GM23338 (cell line): ENCODE measurements at regions not wholly inside any gene's neighbourhood (a gene's known extent, or its start where the extent isn't known, plus 50 kb on each side); places are given as distances from the start of the nearest gene placed in this dataset.

Experiments
- ATAC-seq: fragments of 200-7000 bp; cut with Tn5 transposase; 3 replicates; pipeline ENCODE4 v1.9.1; 2020
- DNase-seq: peaks from one replicate; pipeline ENCODE4 v3.0.0-alpha.2; 2015; ENCODE audit warnings: low spot score
- H2AFZ ChIP-seq: fragments of 200-600 bp; sonication (generic); 2 replicates; pipeline ENCODE4 v1.8.0; 2016; ENCODE audit warnings: antibody characterized with exemption, mild to moderate bottlenecking, moderate library complexity
- H3F3A ChIP-seq: fragments of 200-600 bp; sonication (generic); replicated peaks from 2 replicates; pipeline ENCODE4 v1.8.0; 2017; ENCODE audit warnings: antibody characterized with exemption, mixed run types, low read depth
- H3K27ac ChIP-seq: fragments of 200-600 bp; sonication (generic); 2 replicates; pipeline ENCODE4 v1.6.1; 2016; ENCODE audit warnings: low read depth
- H3K27me3 ChIP-seq: fragments of 200-600 bp; sonication (generic); 2 replicates; pipeline ENCODE4 v1.8.0; 2016; ENCODE audit warnings: mild to moderate bottlenecking, mixed run types, moderate library complexity; ENCODE audit not compliant: insufficient read depth
- H3K36me3 ChIP-seq: fragments of 200-600 bp; sonication (generic); 2 replicates; pipeline ENCODE4 v1.8.0; 2016; ENCODE audit warnings: mild to moderate bottlenecking; ENCODE audit not compliant: insufficient read depth
- H3K4me1 ChIP-seq: fragments of 200-600 bp; sonication (generic); 2 replicates; pipeline ENCODE4 v1.8.0; 2016; ENCODE audit warnings: mild to moderate bottlenecking, moderate library complexity; ENCODE audit not compliant: insufficient read depth
- H3K4me2 ChIP-seq: fragments of 200-600 bp; sonication (generic); 2 replicates; pipeline ENCODE4 v1.7.1; 2017; ENCODE audit warnings: mixed run types
- H3K4me3 ChIP-seq: fragments of 200-600 bp; sonication (generic); 2 replicates; pipeline ENCODE4 v1.6.1; 2016; ENCODE audit warnings: mixed run types
- H3K79me2 ChIP-seq: fragments of 200-600 bp; sonication (generic); replicated peaks from 2 replicates; pipeline ENCODE4 v1.8.0; 2017; ENCODE audit warnings: mild to moderate bottlenecking; ENCODE audit not compliant: insufficient read depth
- H3K9me2 ChIP-seq: fragments of 200-600 bp; sonication (generic); 2 replicates; pipeline ENCODE4 v1.8.0; 2017; ENCODE audit not compliant: insufficient read depth
- H4K20me1 ChIP-seq: fragments of 200-600 bp; sonication (generic); replicated peaks from 2 replicates; pipeline ENCODE4 v1.8.0; 2017; ENCODE audit warnings: mild to moderate bottlenecking; ENCODE audit not compliant: insufficient read depth
- H3K27ac Mint-ChIP-seq: 2 replicates; pipeline ENCODE4 v1.8.0; 2020; ENCODE audit warnings: inconsistent platforms, mild to moderate bottlenecking, moderate library complexity, mixed read lengths
- H3K27me3 Mint-ChIP-seq: 3 replicates; pipeline ENCODE4 v1.8.0; 2022; ENCODE audit warnings: low read depth, mild to moderate bottlenecking, moderate library complexity, mixed read lengths, inconsistent platforms; ENCODE audit not compliant: insufficient read depth, poor library complexity
- H3K36me3 Mint-ChIP-seq: 3 replicates; pipeline ENCODE4 v1.8.0; 2021; ENCODE audit warnings: low read depth, mild to moderate bottlenecking, inconsistent platforms, moderate library complexity, mixed read lengths
- H3K4me1 Mint-ChIP-seq: 3 replicates; pipeline ENCODE4 v1.8.0; 2020; ENCODE audit warnings: mild to moderate bottlenecking, inconsistent platforms, mixed read lengths
- H3K4me3 Mint-ChIP-seq: 3 replicates; pipeline ENCODE4 v1.8.0; 2021; ENCODE audit warnings: moderate library complexity, mild to moderate bottlenecking, inconsistent platforms, mixed read lengths
- H3K9me3 Mint-ChIP-seq: 3 replicates; pipeline ENCODE4 v1.8.0; 2020; ENCODE audit warnings: moderate library complexity, mild to moderate bottlenecking, inconsistent platforms, mixed read lengths
- ETS1 ChIP-seq: IDR thresholded peaks from 2 replicates; pipeline ENCODE4 v1.6.1; 2016; ENCODE audit warnings: antibody characterized with exemption
- EZH2 ChIP-seq: fragments of 200-600 bp; sonication (generic); IDR thresholded peaks from one replicate; pipeline ENCODE4 v1.8.0; 2017; ENCODE audit warnings: antibody characterized with exemption, mild to moderate bottlenecking, low read depth; ENCODE audit not compliant: unreplicated experiment
- EZH2phosphoT487 ChIP-seq: fragments of 200-600 bp; sonication (generic); IDR thresholded peaks from one replicate; pipeline ENCODE4 v1.8.1; 2018; ENCODE audit warnings: antibody characterized with exemption; ENCODE audit not compliant: unreplicated experiment
- POLR2AphosphoS5 ChIP-seq: IDR thresholded peaks from 2 replicates; pipeline ENCODE4 v1.6.1; 2016; ENCODE audit warnings: antibody characterized with exemption, low read depth
- TF ChIP-seq, protein P1 (sequence below): fragments of 250-450 bp; sonication (Bioruptor Pico); IDR thresholded peaks from 2 replicates; pipeline ENCODE4 v1.5.0; 2020; ENCODE audit warnings: mild to moderate bottlenecking, moderate library complexity
- TF ChIP-seq, protein P2 (sequence below), 2 experiments: fragments of 200-600 bp in 1 of 2; sonication (generic) in 1 of 2; conservative IDR thresholded peaks; 2 replicates each; pipeline versions ENCODE4 v1.5.1 to v1.6.1; 2016 to 2017; ENCODE audit warnings: antibody characterized with exemption in 2 of 2, low read depth in 2 of 2, mild to moderate bottlenecking in 2 of 2, moderate library complexity in 1 of 2

DNA sequence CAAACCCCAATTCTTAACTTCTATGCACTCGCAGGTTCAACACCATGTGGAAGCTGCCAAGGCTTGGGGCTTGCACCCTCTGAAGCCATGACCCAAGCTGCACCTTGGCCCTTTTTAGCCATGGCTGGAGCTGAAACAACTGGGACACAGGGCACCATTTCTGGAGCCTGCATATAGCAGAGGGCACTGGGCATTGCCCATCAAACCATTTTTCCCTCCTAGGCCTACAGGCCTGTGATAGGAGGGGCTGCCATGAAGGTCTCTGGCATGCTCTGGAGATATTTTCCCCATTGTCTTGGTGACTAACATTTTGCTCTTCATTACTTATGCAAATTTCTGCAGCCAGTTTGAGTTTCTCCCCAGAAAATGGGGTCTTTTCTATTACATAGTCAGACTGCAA is 484.7 kb downstream of the EPHA7 start:
- no peaks in the 10 kb centered on the region for H3K79me2 ChIP-seq
- Mint-ChIP-seq H3K4me1 (no peaks in the 10 kb centered on the region), H3K9me3 (peaks cover 12% of the 10 kb centered on the region; the same call in 2 of the 3 replicates), H3K27ac (no peak overlapping the region), H3K4me3 (no peak overlapping the region), H3K36me3 (0 out of 3 replicates have a peak, but pooled peaks cover 5% of the 10 kb centered on the region), H3K27me3 (no peaks in the 10 kb centered on the region)
- no peak overlapping the region for H2AFZ ChIP-seq
- H3K27me3 ChIP-seq: no peaks in the 10 kb centered on the region
- no peak overlapping the region for H3K27ac ChIP-seq
- peaks cover 12% of the 10 kb centered on the region; the same call in 1 of the 2 replicates for H3K9me2 ChIP-seq
- TF ChIP-seq POLR2AphosphoS5: no peak
- no peak for TF ChIP-seq ETS1
- TF ChIP-seq, protein P1, sequence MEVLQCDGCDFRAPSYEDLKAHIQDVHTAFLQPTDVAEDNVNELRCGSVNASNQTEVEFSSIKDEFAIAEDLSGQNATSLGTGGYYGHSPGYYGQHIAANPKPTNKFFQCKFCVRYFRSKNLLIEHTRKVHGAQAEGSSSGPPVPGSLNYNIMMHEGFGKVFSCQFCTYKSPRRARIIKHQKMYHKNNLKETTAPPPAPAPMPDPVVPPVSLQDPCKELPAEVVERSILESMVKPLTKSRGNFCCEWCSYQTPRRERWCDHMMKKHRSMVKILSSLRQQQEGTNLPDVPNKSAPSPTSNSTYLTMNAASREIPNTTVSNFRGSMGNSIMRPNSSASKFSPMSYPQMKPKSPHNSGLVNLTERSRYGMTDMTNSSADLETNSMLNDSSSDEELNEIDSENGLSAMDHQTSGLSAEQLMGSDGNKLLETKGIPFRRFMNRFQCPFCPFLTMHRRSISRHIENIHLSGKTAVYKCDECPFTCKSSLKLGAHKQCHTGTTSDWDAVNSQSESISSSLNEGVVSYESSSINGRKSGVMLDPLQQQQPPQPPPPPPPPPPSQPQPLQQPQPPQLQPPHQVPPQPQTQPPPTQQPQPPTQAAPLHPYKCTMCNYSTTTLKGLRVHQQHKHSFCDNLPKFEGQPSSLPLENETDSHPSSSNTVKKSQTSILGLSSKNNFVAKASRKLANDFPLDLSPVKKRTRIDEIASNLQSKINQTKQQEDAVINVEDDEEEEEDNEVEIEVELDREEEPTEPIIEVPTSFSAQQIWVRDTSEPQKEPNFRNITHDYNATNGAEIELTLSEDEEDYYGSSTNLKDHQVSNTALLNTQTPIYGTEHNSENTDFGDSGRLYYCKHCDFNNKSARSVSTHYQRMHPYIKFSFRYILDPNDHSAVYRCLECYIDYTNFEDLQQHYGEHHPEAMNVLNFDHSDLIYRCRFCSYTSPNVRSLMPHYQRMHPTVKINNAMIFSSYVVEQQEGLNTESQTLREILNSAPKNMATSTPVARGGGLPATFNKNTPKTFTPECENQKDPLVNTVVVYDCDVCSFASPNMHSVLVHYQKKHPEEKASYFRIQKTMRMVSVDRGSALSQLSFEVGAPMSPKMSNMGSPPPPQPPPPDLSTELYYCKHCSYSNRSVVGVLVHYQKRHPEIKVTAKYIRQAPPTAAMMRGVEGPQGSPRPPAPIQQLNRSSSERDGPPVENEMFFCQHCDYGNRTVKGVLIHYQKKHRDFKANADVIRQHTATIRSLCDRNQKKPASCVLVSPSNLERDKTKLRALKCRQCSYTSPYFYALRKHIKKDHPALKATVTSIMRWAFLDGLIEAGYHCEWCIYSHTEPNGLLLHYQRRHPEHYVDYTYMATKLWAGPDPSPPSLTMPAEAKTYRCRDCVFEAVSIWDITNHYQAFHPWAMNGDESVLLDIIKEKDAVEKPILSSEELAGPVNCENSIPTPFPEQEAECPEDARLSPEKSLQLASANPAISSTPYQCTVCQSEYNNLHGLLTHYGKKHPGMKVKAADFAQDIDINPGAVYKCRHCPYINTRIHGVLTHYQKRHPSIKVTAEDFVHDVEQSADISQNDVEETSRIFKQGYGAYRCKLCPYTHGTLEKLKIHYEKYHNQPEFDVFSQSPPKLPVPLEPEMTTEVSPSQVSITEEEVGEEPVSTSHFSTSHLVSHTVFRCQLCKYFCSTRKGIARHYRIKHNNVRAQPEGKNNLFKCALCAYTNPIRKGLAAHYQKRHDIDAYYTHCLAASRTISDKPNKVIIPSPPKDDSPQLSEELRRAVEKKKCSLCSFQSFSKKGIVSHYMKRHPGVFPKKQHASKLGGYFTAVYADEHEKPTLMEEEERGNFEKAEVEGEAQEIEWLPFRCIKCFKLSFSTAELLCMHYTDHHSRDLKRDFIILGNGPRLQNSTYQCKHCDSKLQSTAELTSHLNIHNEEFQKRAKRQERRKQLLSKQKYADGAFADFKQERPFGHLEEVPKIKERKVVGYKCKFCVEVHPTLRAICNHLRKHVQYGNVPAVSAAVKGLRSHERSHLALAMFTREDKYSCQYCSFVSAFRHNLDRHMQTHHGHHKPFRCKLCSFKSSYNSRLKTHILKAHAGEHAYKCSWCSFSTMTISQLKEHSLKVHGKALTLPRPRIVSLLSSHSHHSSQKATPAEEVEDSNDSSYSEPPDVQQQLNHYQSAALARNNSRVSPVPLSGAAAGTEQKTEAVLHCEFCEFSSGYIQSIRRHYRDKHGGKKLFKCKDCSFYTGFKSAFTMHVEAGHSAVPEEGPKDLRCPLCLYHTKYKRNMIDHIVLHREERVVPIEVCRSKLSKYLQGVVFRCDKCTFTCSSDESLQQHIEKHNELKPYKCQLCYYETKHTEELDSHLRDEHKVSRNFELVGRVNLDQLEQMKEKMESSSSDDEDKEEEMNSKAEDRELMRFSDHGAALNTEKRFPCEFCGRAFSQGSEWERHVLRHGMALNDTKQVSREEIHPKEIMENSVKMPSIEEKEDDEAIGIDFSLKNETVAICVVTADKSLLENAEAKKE (CRISPR knock-in tag): no peak
- TF ChIP-seq EZH2: no peak
- no peak for TF ChIP-seq EZH2phosphoT487
- TF ChIP-seq, protein P2, sequence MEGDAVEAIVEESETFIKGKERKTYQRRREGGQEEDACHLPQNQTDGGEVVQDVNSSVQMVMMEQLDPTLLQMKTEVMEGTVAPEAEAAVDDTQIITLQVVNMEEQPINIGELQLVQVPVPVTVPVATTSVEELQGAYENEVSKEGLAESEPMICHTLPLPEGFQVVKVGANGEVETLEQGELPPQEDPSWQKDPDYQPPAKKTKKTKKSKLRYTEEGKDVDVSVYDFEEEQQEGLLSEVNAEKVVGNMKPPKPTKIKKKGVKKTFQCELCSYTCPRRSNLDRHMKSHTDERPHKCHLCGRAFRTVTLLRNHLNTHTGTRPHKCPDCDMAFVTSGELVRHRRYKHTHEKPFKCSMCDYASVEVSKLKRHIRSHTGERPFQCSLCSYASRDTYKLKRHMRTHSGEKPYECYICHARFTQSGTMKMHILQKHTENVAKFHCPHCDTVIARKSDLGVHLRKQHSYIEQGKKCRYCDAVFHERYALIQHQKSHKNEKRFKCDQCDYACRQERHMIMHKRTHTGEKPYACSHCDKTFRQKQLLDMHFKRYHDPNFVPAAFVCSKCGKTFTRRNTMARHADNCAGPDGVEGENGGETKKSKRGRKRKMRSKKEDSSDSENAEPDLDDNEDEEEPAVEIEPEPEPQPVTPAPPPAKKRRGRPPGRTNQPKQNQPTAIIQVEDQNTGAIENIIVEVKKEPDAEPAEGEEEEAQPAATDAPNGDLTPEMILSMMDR (conservative IDR thresholded peaks at IDR 0.05; ENCODE audit: low read depth in 2 of 2): no peak
- H3K4me2 ChIP-seq: no peak overlapping the region
- H3K36me3 ChIP-seq: no peaks in the 10 kb centered on the region
- DNase-seq (no peak), ATAC-seq (no peak)
- no peaks in the 10 kb centered on the region for H3F3A ChIP-seq
- no peaks in the 10 kb centered on the region for H3K4me1 ChIP-seq
- no peak overlapping the region for H3K4me3 ChIP-seq
- H4K20me1 ChIP-seq: no peaks in the 10 kb centered on the region
